HK-2 (cell line): ENCODE measurements at regions not wholly inside any gene's neighbourhood (a gene's known extent, or its start where the extent isn't known, plus 50 kb on each side); places are given as distances from the start of the nearest gene placed in this dataset.

Experiments used
- DNase-seq: peaks from one replicate; pipeline ENCODE4 v3.0.0-alpha.2; 2018; ENCODE audit not compliant: unreplicated experiment

DNA sequence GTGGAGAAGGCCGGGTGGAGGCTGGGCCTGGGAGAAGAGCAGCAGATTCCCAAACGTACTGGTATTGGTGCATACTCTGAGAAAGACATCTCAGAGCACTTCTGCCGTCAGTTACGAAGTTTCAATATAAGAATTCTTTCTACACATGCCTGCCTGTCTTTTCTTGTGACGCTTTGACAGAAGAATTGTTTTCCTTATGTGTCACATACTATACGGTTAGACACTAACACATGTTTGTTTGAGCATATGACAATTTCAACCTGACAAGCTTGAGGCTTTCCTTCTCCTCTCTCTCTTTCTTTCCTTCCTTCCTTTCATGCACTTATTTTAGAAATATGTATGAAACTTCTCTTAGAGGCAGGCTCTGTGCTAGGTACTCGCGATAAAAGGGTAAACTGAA, 360.0 kb downstream of the QKI start:
- DNase-seq: no peak

DNA sequence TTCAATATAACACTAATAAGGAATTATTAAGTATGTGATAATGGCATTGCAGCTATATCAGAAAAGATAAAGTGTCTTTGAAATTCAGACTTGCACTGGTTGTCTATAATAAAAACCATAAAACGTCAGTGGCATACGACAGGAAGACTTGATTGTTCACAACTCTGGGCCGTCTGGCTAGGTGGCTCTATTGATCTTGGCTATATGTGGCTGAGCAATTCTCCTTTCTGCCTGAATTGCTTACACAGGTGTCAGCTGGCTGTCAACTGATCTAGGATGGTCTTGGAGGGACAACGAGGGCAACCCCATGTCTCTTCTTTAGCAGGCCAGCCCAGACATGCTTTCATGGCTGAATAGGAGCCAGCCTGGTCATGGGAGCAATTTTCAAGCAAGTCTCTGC, 359.1 kb downstream of the QKI start:
- no peak for DNase-seq

DNA sequence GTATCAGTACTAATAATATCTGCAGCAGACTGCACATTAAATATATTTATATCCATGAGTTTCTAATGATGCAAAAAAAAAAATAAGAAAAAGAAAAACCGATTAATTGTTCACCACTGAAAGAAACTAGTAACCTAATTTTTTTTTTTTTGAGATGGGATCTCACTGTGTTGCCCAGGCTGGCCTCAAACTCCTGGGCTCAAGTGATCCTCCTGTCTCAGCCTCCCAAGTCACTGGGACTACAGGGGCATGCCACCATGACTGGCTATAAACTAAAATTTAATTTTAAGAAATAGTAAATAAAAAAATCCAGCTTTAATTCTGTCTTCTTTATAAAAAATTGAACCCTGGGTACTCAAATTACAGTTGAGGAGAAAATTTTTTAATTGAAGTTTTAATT, 358.2 kb downstream of the QKI start:
- DNase-seq: no peak

DNA sequence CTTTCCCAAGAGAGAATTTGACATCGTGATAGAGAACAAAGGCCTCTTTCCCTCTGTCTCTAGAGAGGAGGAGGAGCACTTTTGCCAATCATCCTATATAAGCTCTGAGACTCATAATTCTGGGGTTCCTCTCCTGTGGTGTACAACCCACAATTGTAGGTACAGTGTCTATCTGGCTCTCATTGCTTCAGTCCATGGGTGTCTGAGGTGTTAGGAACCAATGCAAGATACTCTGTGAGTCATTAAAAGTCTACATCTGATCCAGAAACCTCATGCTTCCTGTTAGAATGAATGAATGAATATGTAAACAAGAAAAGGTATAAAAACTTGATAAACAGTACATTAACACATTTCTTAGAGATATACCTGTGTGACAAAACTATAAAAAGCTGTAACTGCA, 356.7 kb downstream of the QKI start:
- DNase-seq: no peak

DNA sequence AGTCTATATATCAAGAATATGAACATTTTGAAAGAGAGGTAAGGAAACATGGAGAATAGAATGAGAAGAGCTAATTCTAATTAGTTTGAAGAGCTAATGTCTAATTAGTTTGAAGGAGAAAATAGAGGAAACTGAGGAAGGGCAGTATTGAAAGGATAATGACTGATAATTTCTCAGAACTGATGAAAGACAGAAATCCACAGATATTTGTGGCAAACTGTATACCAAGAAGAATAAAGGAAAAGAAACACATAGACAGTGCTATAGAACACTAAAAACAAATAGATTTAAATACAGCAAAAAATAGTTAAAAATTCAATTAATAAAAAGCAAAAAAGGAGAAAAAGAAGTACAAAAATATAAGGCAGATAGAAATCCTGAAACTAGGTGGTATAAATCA, 354.4 kb downstream of the QKI start:
- DNase-seq: no peak

DNA sequence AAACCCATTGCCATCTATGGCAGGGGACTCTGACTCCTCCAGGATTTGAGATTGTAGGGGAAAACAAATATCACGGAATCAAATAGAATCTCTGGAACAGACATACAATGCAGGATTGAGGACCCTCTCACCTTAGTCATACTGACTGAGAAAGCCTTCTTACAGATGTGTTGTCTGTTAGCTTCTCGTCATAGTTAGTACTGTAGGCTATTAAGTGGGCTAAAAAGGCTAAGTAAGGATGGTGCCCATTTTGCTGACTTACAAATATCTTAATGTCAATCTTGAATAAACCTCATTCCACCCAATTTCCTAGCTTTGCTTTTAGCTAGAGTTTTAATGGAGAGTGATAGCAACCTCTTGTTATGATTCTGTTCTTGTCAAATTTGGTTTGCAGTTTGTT, 352.4 kb downstream of the QKI start:
- no peak for DNase-seq

DNA sequence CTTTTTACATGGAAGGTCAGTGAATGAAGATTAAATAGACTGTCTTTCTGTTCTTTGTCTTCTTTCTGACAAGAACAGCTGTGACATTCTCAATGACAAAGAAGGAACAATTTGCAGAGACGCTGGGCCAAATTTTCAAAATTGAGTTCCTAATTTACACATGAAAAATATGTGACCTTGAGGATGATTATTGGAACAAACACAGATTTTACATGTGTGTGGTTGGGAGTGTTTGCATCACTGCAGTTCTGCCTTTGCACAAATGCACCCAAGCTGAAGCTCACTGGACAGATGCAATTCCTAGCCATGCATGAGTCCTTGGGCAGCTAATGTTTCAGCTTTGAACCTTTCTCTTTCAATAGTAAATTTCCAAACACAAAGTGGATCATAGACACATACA, 350.8 kb downstream of the QKI start:
- no peak for DNase-seq

DNA sequence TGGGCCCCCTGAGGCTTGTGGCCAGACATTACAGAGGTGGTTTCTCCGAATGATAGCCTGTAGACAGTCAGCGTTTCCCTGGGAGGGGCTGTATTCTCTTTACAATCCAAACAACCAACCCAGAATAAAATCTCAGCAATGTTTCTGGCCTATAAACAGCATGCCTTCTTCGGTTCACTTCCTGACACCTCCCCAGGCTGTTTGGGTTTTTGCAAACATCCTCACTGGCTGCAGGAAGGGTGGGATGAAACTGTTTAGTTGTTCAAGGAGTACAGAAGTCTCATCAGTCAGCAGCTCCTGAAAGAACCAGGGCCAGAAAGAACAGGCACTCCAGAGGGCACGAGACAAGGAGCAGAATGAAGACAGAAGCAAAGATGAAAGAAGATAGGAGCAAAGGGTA, 350.0 kb downstream of the QKI start:
- no peak for DNase-seq

DNA sequence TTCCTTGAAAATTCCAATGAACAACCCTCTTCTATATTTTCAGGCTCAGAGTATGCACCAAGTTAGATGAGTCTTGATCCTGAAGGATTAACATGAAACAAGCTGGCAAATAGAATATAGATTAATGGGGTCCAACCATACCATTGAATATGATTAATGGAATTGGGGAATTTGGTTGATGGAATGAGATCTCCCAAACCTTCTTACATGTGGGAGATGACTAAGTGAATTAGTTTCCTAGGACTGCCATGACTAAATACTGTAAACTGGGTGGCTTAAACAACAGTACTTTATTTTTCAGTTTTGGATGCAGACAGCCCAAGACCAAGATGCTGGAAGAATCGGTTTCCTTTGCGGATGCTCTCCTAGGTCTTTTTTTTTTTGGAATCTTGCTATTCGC, 347.0 kb downstream of the QKI start:
- no peak for DNase-seq

DNA sequence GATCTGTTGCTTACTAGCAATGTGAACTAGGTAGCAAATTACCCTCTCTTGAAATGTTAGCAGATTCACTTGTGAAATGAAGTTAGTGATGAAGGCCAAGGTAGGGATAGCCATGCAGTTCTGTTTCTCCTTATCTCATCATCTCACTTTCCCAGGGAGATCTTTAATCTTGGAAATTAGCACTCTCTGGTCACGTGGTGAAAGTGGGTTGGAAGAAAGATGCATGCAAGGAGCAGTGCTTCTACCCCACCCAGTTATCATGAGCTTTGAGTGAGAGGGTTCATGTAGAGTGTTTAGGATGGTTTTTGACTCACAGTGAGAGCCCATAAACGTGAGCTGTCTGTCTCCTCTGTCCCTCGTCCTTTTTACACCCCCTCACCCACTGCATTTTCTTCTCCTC, 346.3 kb downstream of the QKI start:
- DNase-seq: no peak

DNA sequence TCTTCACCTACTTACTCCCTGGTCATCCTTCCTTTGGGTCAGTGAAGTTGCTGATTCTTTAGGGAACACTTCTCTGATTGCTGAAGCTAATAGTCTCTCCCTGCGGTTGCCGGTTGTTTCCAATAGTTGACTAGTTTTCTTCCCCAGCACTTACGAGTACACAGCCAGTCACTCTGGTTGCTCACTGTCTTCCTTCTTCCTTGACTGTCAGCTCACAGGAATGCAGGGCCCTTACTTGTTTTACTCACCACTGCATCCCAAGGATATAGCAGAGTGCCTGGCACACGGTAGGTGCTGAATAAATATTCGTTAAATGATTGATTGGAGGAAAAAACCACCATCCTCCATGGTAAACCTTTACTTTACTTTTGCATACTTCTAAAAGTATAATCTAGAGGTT, 345.0 kb downstream of the QKI start:
- DNase-seq: peak; percentile 54

DNA sequence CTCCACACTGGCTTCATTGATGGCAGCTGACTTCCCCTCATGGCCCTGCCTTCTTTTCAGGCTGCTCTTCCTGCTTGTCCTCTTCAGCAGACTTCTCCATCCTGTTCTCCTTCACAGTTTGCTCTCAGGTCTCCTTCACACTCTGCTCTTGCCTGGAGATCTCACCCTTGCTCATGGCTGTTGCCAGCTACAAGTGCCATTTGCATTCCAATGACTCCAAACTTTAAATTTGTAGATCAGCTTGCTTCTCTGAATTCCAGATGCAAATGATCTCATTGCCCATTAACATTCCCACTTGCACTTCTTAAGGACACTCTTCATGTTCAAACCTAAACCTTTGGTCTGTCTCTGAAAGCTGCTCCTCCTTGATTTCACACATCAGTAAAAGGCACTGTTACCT, 343.0 kb downstream of the QKI start:
- DNase-seq: no peak

DNA sequence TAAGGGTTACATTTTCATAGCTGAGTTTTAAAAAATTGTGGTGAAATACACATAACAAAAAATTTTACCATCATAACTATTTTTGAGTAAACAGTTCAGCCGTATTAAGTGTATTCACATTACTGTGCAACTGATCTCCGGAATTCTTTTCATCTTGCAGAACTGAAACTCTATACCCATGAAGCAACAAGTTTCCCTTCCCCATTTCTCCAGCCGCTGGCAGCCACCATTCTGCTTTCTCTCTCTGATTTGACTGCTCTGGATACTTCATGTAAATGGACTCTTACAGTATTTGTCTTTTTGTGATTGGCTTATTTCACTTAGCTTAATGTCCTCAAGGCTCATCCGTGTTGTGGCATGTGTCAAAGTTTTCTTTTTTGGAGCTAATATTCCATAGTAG, 341.6 kb downstream of the QKI start:
- no peak for DNase-seq

DNA sequence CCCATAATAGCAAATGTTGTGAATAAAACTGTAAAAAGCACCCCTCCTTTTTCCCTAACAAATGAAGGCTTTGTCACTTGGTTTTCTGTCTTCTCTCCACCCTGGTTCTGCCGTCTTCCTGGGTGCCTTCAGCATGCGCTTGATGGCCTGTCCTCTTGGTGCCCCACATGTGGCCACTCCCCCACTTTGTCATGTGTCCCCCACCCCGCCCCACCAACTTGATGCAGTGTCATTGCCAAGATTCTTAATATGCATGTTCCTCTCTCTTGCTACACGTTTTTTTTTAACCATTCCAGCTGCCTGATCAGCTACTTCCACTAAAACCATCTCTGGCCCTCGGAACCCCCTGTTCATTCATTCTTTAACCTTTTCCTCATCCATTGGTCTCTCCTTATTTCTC, 340.3 kb downstream of the QKI start:
- no peak for DNase-seq

DNA sequence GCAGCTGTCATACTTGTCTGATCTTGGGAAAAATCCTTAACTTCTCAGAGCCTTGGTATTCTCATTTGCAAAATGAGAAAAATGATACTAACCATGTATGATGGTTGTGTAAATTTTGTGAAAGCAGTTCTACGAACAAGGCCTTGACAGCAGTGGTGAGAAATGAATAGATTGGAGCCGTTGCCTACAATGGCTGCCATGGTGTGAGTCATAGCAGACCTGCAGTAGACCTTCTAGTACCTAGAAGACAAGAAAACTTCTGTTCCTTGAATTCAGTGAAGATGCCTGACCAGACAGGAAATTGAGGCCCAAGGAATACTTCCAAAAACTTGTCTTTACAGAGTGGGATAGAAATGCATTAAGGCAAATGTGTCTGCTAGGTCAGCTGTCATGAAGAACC, 338.9 kb downstream of the QKI start:
- DNase-seq: no peak

DNA sequence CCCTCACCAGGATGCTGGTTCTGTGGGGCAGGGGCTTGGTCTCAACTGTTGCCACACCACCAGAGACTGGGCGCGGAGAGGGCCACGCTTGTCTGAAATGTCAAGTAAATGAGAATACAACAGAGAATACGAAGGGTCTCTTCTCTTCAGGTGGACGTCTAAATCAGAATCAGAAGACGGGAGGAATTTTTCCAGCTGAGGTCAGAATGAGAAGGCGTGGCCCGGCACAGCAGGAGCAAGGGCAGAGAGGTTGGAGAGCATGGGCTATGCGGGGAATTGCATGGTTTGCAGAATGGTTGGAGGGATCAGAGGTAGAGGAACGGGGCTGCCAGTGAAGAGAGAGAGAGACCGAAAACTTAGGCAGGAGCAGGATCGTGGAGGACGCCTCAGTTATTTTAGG, 337.9 kb downstream of the QKI start:
- no peak for DNase-seq

DNA sequence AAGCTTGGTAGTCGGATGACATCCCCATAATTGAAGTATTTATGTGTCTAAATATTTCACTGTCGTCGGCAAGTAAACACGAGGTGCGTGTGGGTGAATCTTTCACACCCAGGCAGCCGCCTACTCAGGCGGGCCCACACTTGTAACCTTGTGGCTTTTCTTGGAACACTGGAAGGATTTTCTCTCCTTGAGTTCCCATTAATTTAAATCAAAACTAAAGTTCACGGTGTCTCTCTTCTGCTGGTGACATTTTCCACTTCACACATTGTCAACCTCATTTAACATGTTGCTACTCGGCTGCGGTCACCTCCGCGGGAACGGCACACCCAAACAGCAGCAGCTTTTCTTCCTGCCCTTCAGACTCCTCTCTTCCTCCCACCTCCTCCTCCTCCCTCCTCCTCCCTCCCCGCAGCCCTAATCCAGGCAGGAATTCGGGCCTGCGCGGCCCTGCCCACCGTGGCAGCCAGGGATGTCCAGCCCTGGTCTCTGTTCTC, 336.6 kb downstream of the QKI start:
- no peak for DNase-seq

DNA sequence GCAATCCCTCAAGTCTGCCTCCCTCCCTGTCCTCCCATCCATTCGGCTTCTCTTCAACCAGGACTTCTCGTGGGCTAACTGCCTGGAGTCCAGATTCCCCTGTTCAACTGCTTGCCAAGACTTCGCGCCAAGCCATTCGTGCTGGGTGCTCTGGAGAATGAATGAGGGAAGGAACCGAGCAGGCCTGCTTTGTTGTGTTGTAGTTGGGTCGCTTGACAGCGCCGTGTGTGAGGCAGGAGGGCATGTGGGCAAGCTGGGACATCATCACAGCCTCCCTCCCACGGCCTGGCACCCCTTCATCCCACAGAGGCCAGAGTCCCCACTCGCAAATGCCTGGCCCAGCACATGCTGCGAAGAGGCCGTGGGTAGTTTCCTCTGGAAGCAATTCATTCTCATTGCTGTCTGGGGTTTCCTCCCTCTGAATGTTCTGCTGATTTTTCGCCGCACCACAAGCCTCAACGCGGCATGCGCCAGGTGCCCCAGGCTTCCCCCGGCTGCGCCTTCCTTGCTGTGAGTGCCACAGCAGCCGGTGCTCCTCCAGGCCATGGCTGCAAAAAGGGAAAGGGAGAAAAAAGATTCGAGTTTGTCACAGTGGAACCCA, 336.0 kb downstream of the QKI start:
- no peak for DNase-seq

DNA sequence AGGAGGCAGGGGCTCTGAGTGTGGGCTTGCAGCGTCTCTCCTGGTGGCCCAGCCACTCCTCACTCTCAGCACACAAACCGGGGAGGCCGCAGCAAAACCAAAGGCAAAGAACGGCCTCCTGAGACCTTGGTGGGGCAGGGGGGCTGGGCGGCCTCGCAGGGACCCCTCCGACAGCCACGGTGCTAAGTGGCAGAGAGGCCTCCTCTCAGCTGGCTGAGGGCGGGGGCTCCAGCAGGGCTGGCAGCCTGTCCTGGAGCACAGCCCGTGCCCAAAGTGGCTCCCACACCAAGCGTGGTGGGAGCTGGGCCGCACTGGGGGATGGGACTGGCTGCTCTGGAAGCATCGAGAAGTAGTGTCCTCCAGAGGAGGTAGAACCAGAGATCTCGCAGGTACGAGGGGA, 334.4 kb downstream of the QKI start:
- no peak for DNase-seq

DNA sequence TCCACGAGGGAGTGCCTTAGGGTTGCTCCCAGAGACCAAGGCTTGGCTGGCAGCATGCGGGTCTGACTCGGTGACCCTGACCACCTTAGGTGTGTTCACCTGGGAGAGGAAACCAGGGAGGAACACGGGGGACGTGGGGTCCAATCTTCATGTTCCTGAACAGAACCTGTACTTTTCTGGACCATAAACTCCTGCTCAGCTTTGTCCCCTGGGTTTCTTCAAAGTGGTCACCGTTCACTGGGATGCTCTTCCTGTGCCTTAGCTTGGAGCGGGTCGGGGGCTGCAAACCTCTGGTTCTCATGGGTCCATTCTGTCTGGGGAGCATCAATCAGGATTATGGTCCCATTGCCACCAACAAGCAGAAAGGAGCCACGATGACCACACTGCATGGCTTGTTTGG, 333.5 kb downstream of the QKI start:
- no peak for DNase-seq

DNA sequence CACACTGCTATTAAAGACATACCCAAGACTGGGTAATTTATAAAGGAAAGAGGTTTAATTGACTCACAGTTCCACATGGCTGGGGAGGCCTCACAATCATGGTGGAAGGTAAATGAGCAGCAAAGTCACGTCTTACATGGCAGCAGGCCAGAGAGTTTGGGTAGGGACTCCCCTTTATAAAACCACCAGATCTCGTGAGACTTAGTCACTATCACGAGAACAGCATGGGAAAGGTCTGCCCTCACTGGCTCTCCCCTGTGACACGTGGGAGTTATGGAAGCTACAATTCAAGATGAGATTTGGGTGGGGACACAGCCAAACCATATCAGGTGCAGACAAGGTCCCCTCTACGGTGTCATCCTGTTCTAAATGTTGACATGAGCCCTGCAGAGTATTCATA, 332.5 kb downstream of the QKI start:
- DNase-seq: peak; percentile 16

DNA sequence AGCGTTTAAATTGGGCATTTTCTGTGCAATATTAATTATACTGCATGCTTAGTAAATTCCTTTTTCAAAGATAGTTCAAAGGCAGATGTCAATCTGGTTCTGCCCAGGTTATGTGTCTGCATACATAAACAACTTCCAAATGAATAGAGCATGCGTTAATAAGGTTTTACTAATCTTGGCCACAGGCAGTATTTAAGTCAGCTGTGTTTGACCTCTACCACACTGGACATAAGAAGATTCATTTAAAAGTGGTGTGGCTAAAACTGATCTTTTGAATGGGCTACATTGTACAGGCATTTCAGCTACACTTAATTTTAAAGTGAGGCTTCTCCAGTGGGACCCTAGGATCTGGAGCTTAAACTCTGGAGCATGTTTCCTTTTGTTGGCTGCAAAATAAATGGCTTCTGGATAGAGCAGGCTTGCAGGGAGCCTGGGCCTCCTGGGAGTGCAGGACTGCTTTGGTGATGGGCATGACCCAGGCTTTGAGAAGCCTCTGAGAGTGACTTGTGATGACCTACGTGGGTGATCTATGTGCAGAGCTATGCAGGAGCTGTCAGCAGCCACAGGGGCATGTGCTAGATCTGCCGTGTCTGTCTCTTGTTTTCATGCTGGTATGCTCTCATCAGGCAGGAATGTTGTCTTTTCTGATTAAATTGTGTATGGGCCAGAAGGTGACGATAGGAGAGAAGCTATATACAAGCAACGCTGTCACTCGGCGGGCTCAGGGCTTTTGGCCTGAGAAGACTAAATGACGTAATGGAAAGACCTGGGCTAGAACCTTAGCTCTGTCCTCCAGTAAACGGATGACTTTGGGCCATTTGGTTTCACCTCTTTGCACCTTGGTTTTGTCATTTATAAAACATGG, 331.2 kb downstream of the QKI start:
- peak; percentile 82 for DNase-seq

DNA sequence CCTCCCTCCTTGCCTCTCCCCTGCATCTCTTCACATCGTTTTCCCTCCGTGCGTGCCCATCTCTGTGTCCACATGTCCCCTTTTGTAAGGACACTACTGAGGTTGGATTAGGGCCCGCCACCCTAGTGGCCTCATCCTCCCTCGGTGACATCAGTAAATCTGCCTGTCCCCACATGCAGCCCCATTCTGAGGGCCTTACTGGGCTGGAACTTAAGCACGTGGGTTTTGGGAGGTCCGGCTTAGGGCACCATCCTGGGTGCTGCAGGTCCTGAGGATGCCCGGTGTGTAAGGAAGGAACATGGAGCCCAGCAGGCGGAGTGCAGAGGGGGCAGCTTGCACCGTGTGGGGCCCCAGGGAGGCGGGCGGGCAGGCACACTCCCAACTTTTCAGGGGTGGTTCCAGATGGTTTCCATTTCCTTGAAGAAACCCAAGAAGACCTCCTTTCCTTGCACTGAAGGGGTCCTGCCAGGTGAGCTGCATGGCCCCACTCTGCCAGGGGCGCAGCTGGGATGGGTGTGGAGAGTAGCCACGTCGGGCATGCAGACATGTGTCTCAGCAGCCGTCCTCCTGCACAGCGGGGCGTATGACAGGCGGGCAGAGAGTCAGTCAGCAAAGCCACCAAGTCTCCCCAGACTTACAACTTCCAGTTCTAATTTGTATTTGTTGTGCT, 329.9 kb downstream of the QKI start:
- no peak for DNase-seq
